Smooth muscle cell (in vitro differentiated cells): ENCODE measurements at regions not wholly inside any gene's neighbourhood (a gene's known extent, or its start where the extent isn't known, plus 50 kb on each side); places are given as distances from the start of the nearest gene placed in this dataset.

Source experiments
- DNase-seq: peaks from one replicate; lab custom pipeline; 2025; ENCODE audit not compliant: unreplicated experiment; lab: John Stamatoyannopoulos, UW
- H2AFZ ChIP-seq: fragments of 200-600 bp; sonication (generic); 2 replicates; pipeline ENCODE4 v1.6.0; 2016; ENCODE audit warnings: antibody characterized with exemption, low read depth, mild to moderate bottlenecking
- H3F3A ChIP-seq: fragments of 200-600 bp; sonication (generic); 2 replicates; pipeline ENCODE4 v1.6.0; 2017; ENCODE audit warnings: antibody characterized with exemption, low read depth
- H3K27ac ChIP-seq: fragments of 200-600 bp; sonication (generic); 2 replicates; pipeline ENCODE4 v1.5.1; 2016; ENCODE audit warnings: low read depth, mild to moderate bottlenecking
- H3K27me3 ChIP-seq: fragments of 200-600 bp; sonication (generic); 2 replicates; pipeline ENCODE4 v1.6.1; 2016; ENCODE audit warnings: low read depth, mild to moderate bottlenecking
- H3K36me3 ChIP-seq: fragments of 200-600 bp; sonication (generic); 2 replicates; pipeline ENCODE4 v1.5.1; 2016; ENCODE audit warnings: low read depth
- H3K4me1 ChIP-seq: fragments of 200-600 bp; sonication (generic); 2 replicates; pipeline ENCODE4 v1.5.1; 2016; ENCODE audit warnings: low read depth
- H3K4me2 ChIP-seq: fragments of 200-600 bp; sonication (generic); 2 replicates; pipeline ENCODE4 v1.6.0; 2016; ENCODE audit warnings: mild to moderate bottlenecking
- H3K4me3 ChIP-seq: fragments of 200-600 bp; sonication (generic); 2 replicates; pipeline ENCODE4 v1.5.1; 2016; ENCODE audit warnings: mild to moderate bottlenecking
- H3K79me2 ChIP-seq: fragments of 200-600 bp; sonication (generic); 2 replicates; pipeline ENCODE4 v1.6.0; 2016; ENCODE audit warnings: low read depth, mild to moderate bottlenecking
- H3K9ac ChIP-seq: fragments of 200-600 bp; sonication (generic); 2 replicates; pipeline ENCODE4 v1.6.0; 2016; ENCODE audit warnings: low read depth
- H3K9me3 ChIP-seq: fragments of 200-600 bp; sonication (generic); replicated peaks from 2 replicates; pipeline ENCODE4 v1.5.1; 2016; ENCODE audit warnings: low read depth
- H4K20me1 ChIP-seq: fragments of 200-600 bp; sonication (generic); 2 replicates; pipeline ENCODE4 v1.6.0; 2016; ENCODE audit warnings: low read depth
- CTCF ChIP-seq: fragments of 200-600 bp; sonication (generic); IDR thresholded peaks from 2 replicates; pipeline ENCODE4 v1.5.1; 2017; ENCODE audit warnings: borderline replicate concordance, mild to moderate bottlenecking, antibody characterized with exemption; ENCODE audit not compliant: insufficient read depth, poor library complexity, severe bottlenecking
- WGBS: methylation state at CpG from one replicate; pipeline ENCODE4 v1.1.7; 2016; ENCODE audit warnings: low lambda C conversion rate; 5-methylcytosine and 5-hydroxymethylcytosine counted together

- Histone ChIP-seq H3F3A (no peaks in the 10 kb centered on the region), H3K9me3 (no peaks in the 10 kb centered on the region), H2AFZ (no peak overlapping the region), H3K4me3 (no peak overlapping the region), H3K9ac (no peak overlapping the region), H3K27ac (no peak overlapping the region), H3K27me3 (no peaks in the 10 kb centered on the region), H4K20me1 (no peaks in the 10 kb centered on the region), H3K79me2 (no peaks in the 10 kb centered on the region), H3K36me3 (no peaks in the 10 kb centered on the region), H3K4me1 (no peaks in the 10 kb centered on the region), H3K4me2 (no peak overlapping the region)
- no peak for DNase-seq
- no peak for TF ChIP-seq CTCF
- 56% methylated on average over 1 of the region's 1 CpG for WGBS
These were observed 286.9 kb downstream of the ZNF674 start for GRCh38 chrX:46258356-46258755.

DNA sequence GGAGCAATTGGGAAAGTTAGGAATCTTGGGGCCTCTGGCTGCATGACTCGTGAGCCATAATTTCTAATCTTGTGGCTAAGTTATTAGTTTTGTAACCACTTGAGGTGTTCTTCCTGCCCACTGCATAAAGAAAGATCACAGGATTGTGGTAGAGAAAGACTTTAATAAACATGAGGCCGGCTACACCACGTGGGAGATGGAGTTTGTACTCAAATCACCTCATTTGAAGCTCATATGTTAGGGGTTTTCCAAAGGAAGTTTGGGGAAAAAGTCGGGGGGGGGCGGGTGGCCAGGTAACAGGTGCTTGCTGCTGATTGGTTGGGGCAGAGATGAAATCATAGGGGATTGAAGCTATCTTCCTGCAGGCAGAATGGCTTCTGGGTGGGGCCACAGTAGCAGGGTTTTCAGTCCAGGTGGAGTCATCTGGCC lies 287.8 kb downstream of the ZNF674 start:
- Histone ChIP-seq H4K20me1 (no peaks in the 10 kb centered on the region), H2AFZ (no peak overlapping the region), H3K4me1 (no peaks in the 10 kb centered on the region), H3K36me3 (no peaks in the 10 kb centered on the region), H3K4me3 (no peak overlapping the region), H3K9ac (no peak overlapping the region), H3K27me3 (no peaks in the 10 kb centered on the region), H3K27ac (no peak overlapping the region), H3F3A (no peaks in the 10 kb centered on the region), H3K4me2 (no peak overlapping the region), H3K9me3 (no peaks in the 10 kb centered on the region), H3K79me2 (no peaks in the 10 kb centered on the region)
- no peak for TF ChIP-seq CTCF
- 60% methylated on average over 5 of the region's 5 CpGs for WGBS
- no peak for DNase-seq

- H4K20me1 ChIP-seq: no peaks in the 10 kb centered on the region
- H3K27me3 ChIP-seq: no peaks in the 10 kb centered on the region
- H3K4me2 ChIP-seq: no peak overlapping the region
- no peaks in the 10 kb centered on the region for H3K9me3 ChIP-seq
- H3K27ac ChIP-seq: no peak overlapping the region
- H3K4me3 ChIP-seq: no peak overlapping the region
- no peak for DNase-seq
- H2AFZ ChIP-seq: no peak overlapping the region
- no peaks in the 10 kb centered on the region for H3K36me3 ChIP-seq
- H3K79me2 ChIP-seq: no peaks in the 10 kb centered on the region
- H3F3A ChIP-seq: no peaks in the 10 kb centered on the region
- H3K9ac ChIP-seq: no peak overlapping the region
- no peak for TF ChIP-seq CTCF
- 96% methylated on average over 1 of the region's 1 CpG for WGBS
- no peaks in the 10 kb centered on the region for H3K4me1 ChIP-seq
These were observed 288.3 kb downstream of the ZNF674 start for GRCh38 chrX:46256875-46257274.

GRCh38 chrX:46255046-46255445 lies 290.2 kb downstream of the ZNF674 start:
- no peaks in the 10 kb centered on the region for H3K9me3 ChIP-seq
- WGBS: 57% methylated on average over 1 of the region's 1 CpG
- H3K36me3 ChIP-seq: no peaks in the 10 kb centered on the region
- no peaks in the 10 kb centered on the region for H4K20me1 ChIP-seq
- H3K79me2 ChIP-seq: no peaks in the 10 kb centered on the region
- no peaks in the 10 kb centered on the region for H3F3A ChIP-seq
- TF ChIP-seq CTCF: no peak
- H3K4me3 ChIP-seq: no peak overlapping the region
- peak overlapping the region; percentile 8 for H3K27ac ChIP-seq
- no peak overlapping the region for H3K9ac ChIP-seq
- H3K4me2 ChIP-seq: peak overlapping the region; percentile 44
- no peaks in the 10 kb centered on the region for H3K4me1 ChIP-seq
- no peak for DNase-seq
- H2AFZ ChIP-seq: no peak overlapping the region
- H3K27me3 ChIP-seq: no peaks in the 10 kb centered on the region
